Neural crest cell (in vitro differentiated cells): ENCODE measurements at regions not wholly inside any gene's neighbourhood (a gene's known extent, or its start where the extent isn't known, plus 50 kb on each side); places are given as distances from the start of the nearest gene placed in this dataset.

Experiments
- DNase-seq: peaks from one replicate; pipeline ENCODE4 v3.0.0; 2021; ENCODE audit warnings: low read depth, mixed read lengths, low spot score
- H3K27ac Mint-ChIP-seq: one replicate; pipeline ENCODE4 v1.8.0; 2021; ENCODE audit warnings: mild to moderate bottlenecking, mixed read lengths; ENCODE audit not compliant: unreplicated experiment
- H3K27me3 Mint-ChIP-seq: 2 replicates; pipeline ENCODE4 v1.8.0; 2021; ENCODE audit warnings: low read depth, mild to moderate bottlenecking, mixed read lengths
- H3K36me3 Mint-ChIP-seq: 2 replicates; pipeline ENCODE4 v1.8.0; 2021; ENCODE audit warnings: low read depth, mild to moderate bottlenecking, mixed read lengths
- H3K4me1 Mint-ChIP-seq: 2 replicates; pipeline ENCODE4 v1.8.0; 2021; ENCODE audit warnings: mixed read lengths
- H3K4me3 Mint-ChIP-seq: one replicate; pipeline ENCODE4 v1.8.0; 2021; ENCODE audit warnings: mild to moderate bottlenecking, mixed read lengths
- H3K9me3 Mint-ChIP-seq: 2 replicates; pipeline ENCODE4 v1.8.0; 2021; ENCODE audit warnings: mixed read lengths
- CTCF ChIP-seq: fragments of 200-600 bp; sonication (generic); conservative IDR thresholded peaks from 2 replicates; pipeline ENCODE4 v1.5.0; 2021; ENCODE audit warnings: antibody characterized with exemption, mild to moderate bottlenecking

DNA sequence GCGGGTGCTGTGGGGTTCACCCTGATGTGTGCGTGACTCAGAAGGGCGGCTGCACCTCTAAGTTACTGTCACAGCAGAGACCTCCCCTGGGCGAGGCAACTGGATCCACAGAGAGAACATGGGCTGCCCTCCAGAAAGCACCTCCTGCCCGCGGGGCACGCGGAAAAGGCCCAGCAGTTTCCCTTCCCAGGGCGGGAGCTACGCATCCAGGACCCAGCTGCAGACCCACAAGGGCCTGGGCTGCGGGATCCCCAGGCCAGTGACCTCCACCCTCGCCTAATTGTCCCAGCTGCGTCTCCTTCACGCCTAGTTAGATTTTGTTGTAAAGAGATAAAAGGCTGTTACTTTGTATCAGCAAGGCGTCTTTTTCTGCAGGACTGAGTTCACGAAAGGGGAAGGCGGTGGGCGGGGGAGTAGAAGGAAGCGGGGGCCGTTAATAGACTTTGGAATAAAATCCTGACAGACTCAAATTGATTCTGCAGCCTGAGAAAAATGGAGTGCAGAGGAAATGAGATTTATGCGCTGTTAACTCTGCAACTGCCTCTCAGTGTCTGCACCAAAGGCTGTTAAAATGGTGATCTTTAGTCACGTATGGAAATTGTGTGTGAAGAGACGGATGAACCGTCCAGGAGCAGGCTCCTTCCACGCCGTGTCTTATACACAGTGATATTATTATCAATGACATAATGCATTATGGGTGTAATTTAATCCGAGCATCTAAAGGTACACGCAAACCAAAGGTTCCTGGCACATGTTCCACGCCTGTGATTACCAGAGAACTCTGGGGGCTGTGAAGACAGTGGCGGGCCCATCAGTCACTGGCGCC is 65.9 kb upstream of the FBRSL1 start:
- H3K27me3 Mint-ChIP-seq = peaks cover 86% of the 10 kb centered on the region
- peaks cover 2% of the 10 kb centered on the region for H3K9me3 Mint-ChIP-seq
- no peak for TF ChIP-seq CTCF
- H3K4me1 Mint-ChIP-seq = peaks cover 72% of the 10 kb centered on the region
- H3K4me3 Mint-ChIP-seq = peak overlapping the region; percentile 36
- DNase-seq = peak; percentile 45
- no peaks in the 10 kb centered on the region for H3K36me3 Mint-ChIP-seq
- no peak overlapping the region for H3K27ac Mint-ChIP-seq

GRCh38 chr12:132423251-132423819 is 66.6 kb upstream of the FBRSL1 start:
- peak; percentile 48 for DNase-seq
- peaks cover 86% of the 10 kb centered on the region for H3K27me3 Mint-ChIP-seq
- H3K4me1 Mint-ChIP-seq = peaks cover 72% of the 10 kb centered on the region
- peaks cover 2% of the 10 kb centered on the region for H3K9me3 Mint-ChIP-seq
- H3K27ac Mint-ChIP-seq = no peak overlapping the region
- H3K36me3 Mint-ChIP-seq = no peaks in the 10 kb centered on the region
- TF ChIP-seq CTCF = no peak
- peak overlapping the region; percentile 69 for H3K4me3 Mint-ChIP-seq

- H3K4me1 Mint-ChIP-seq = peaks cover 70% of the 10 kb centered on the region
- DNase-seq = peak; percentile 38
- no peaks in the 10 kb centered on the region for H3K36me3 Mint-ChIP-seq
- no peak for TF ChIP-seq CTCF
- H3K27ac Mint-ChIP-seq = no peak overlapping the region
- H3K9me3 Mint-ChIP-seq = peaks cover 2% of the 10 kb centered on the region
- peak overlapping the region; percentile 11 for H3K4me3 Mint-ChIP-seq
- peaks cover 85% of the 10 kb centered on the region for H3K27me3 Mint-ChIP-seq
Observed at GRCh38 chr12:132422381-132423043, 67.4 kb upstream of the FBRSL1 start.

GRCh38 chr12:132422040-132422380 is 67.9 kb upstream of the FBRSL1 start:
- Mint-ChIP-seq H3K4me1 (peaks cover 68% of the 10 kb centered on the region), H3K4me3 (no peak overlapping the region), H3K36me3 (no peaks in the 10 kb centered on the region), H3K27me3 (peaks cover 82% of the 10 kb centered on the region), H3K9me3 (peaks cover 2% of the 10 kb centered on the region), H3K27ac (no peak overlapping the region)
- TF ChIP-seq CTCF = no peak
- no peak for DNase-seq

DNA sequence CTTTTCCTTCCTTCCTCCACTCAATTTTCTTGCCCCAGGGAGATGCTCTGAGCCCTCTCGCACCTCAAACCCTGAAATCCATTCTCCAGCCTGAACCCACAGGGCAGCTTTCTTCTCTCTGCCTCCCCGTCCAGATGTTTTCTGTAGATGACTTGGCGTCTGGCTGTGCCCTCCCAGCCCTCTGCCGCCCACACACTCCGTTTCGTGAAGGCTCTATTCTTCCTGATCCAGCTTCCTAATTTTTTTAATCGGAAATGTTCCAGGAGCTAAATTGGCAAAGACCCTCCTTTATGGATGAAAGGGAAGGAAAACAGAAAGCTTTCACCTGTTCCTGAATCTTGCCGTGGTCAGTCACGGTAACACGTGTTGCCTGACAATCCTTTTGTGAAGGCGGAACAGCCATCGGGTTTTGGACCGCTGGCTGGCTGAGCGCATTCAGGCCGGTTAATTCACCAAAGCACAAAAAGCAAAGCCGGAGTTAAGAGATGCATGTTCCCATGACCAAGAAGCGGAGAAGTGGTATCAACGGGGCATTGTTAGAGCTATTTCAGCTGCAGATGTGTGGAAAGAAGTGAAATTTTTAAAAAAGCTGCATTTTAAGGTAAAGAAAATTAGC is 70.2 kb upstream of the FBRSL1 start:
- Mint-ChIP-seq H3K9me3 (no peaks in the 10 kb centered on the region), H3K4me1 (peaks cover 58% of the 10 kb centered on the region), H3K27ac (no peak overlapping the region), H3K27me3 (peaks cover 62% of the 10 kb centered on the region), H3K4me3 (peak overlapping the region; percentile 40), H3K36me3 (no peaks in the 10 kb centered on the region)
- TF ChIP-seq CTCF = no peak
- no peak for DNase-seq
